Spinal cord (tissue), 9 donors: ENCODE measurements at regions not wholly inside any gene's neighbourhood (a gene's known extent, or its start where the extent isn't known, plus 50 kb on each side); places are given as distances from the start of the nearest gene placed in this dataset.

Experiments
- DNase-seq, 6 donors: peaks; one replicate each; pipeline versions ENCODE4 v3.0.0 to v3.0.0-alpha.2; 2013 to 2015; ENCODE audit warnings: low spot score in 6 of 6, low read depth in 4 of 6
- H3K27ac ChIP-seq: one replicate; pipeline ENCODE4 v1.5.1; 2013; ENCODE audit warnings: low read depth, low read length, control low read depth
- H3K27me3 ChIP-seq: one replicate; pipeline ENCODE4 v1.6.1; 2013; ENCODE audit warnings: low read length; ENCODE audit not compliant: control insufficient read depth, insufficient read depth
- H3K36me3 ChIP-seq: one replicate; pipeline ENCODE4 v1.6.1; 2013; ENCODE audit warnings: low read length; ENCODE audit not compliant: control insufficient read depth, insufficient read depth
- H3K4me1 ChIP-seq: one replicate; pipeline ENCODE4 v1.6.1; 2013; ENCODE audit warnings: low read length; ENCODE audit not compliant: control insufficient read depth, insufficient read depth
- H3K4me3 ChIP-seq: one replicate; pipeline ENCODE4 v1.5.1; 2013; ENCODE audit warnings: low read depth, low read length, control low read depth
- H3K9me3 ChIP-seq: one replicate; pipeline ENCODE4 v1.6.1; 2013; ENCODE audit warnings: low read length; ENCODE audit not compliant: control insufficient read depth, insufficient read depth
- WGBS: methylation state at CpG from one replicate; pipeline ENCODE4 v1.1.5; 2013; ENCODE audit warnings: missing lambda C conversion rate; ENCODE audit not compliant: insufficient coverage; 5-methylcytosine and 5-hydroxymethylcytosine counted together
- donor health status: healthy.

- Histone ChIP-seq H3K27ac (no peak overlapping the region), H3K9me3 (peaks cover 3% of the 10 kb centered on the region), H3K4me3 (no peak overlapping the region), H3K36me3 (no peaks in the 10 kb centered on the region), H3K27me3 (no peaks in the 10 kb centered on the region), H3K4me1 (no peaks in the 10 kb centered on the region)
- whole genome bisulfite sequencing = 39% methylated on average over 4 of the region's 4 CpGs
- DNase-seq = no peak
Measured at GRCh38 chr2:35803126-35803525, 552.5 kb upstream of the CRIM1 start.

GRCh38 chr2:35794796-35795450 is 560.7 kb upstream of the CRIM1 start:
- Histone ChIP-seq H3K36me3 (no peaks in the 10 kb centered on the region), H3K9me3 (no peaks in the 10 kb centered on the region), H3K4me1 (no peaks in the 10 kb centered on the region), H3K4me3 (no peak overlapping the region), H3K27me3 (no peaks in the 10 kb centered on the region), H3K27ac (no peak overlapping the region)
- peak in 2 of 6 donors; percentile 11 to 64 for DNase-seq
- WGBS = 59% methylated on average over 6 of the region's 6 CpGs

GRCh38 chr2:35790292-35790691 is 565.3 kb upstream of the CRIM1 start:
- WGBS = 100% methylated on average over 3 of the region's 5 CpGs

DNA sequence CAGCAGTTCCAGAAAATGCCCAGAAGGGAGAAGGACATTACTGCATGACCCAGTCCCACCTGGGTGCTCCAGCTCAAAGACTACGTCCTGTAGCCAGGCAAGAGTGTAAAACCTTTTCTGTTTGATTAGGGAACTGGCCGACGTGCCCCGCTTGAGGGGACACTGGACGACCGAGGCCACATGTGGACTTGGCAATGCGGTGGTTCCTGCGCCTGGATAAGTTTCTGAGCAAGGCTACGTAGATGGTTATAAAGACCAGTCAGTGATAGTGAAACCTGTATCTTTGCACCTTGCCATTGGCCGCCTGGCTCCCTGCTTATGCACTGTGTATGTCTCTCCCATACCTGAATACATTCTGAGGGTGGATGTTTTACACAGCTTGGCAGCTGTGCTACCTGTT is 567.0 kb upstream of the CRIM1 start:
- Histone ChIP-seq H3K4me1 (no peaks in the 10 kb centered on the region), H3K4me3 (no peak overlapping the region), H3K27ac (no peak overlapping the region), H3K9me3 (no peaks in the 10 kb centered on the region), H3K27me3 (no peaks in the 10 kb centered on the region), H3K36me3 (no peaks in the 10 kb centered on the region)
- no peak for DNase-seq
- WGBS = 79% methylated on average over 10 of the region's 10 CpGs

More at GRCh38 chr2:35790292-35790691, 565.3 kb upstream of the CRIM1 start:
- DNase-seq = no peak
- Histone ChIP-seq H3K4me3 (no peak overlapping the region), H3K4me1 (no peaks in the 10 kb centered on the region), H3K36me3 (no peaks in the 10 kb centered on the region), H3K27me3 (no peaks in the 10 kb centered on the region), H3K27ac (no peak overlapping the region), H3K9me3 (no peaks in the 10 kb centered on the region)

GRCh38 chr2:35787302-35788031 is 568.1 kb upstream of the CRIM1 start:
- H3K4me3 ChIP-seq = no peak overlapping the region
- H3K4me1 ChIP-seq = no peaks in the 10 kb centered on the region
- H3K36me3 ChIP-seq = no peaks in the 10 kb centered on the region
- WGBS = no CpG with 5 or more reads among the region's 4 CpGs
- H3K9me3 ChIP-seq = no peaks in the 10 kb centered on the region
- H3K27ac ChIP-seq = no peak overlapping the region
- no peaks in the 10 kb centered on the region for H3K27me3 ChIP-seq
- DNase-seq = no peak

DNA sequence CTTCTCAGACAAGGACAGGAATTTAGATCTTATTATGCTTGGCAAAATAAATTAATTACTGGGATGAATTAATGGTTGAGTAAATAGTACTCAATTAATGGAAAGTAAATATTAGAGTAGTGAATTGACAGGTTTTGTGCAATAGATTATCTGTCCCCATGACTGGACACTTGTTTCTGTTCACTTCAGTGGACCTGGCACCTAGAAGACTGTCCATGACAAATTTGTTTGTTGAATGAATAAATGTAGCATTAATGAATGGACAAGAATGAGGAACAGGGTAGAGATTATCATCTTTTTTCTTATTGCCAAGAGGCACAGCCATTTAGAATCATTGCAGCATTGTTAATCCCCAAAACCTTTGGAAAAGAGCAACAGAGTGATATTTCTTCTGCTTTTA is 570.0 kb upstream of the CRIM1 start:
- Histone ChIP-seq H3K9me3 (no peaks in the 10 kb centered on the region), H3K4me3 (no peak overlapping the region), H3K27ac (no peak overlapping the region), H3K27me3 (no peaks in the 10 kb centered on the region), H3K36me3 (no peaks in the 10 kb centered on the region), H3K4me1 (no peaks in the 10 kb centered on the region)
- no peak for DNase-seq

GRCh38 chr2:35784777-35785176 is 570.8 kb upstream of the CRIM1 start:
- Histone ChIP-seq H3K4me1 (no peaks in the 10 kb centered on the region), H3K4me3 (no peak overlapping the region), H3K9me3 (no peaks in the 10 kb centered on the region), H3K27ac (no peak overlapping the region), H3K36me3 (no peaks in the 10 kb centered on the region), H3K27me3 (no peaks in the 10 kb centered on the region)
- no peak for DNase-seq
- WGBS = 100% methylated on average over 1 of the region's 1 CpG

DNA sequence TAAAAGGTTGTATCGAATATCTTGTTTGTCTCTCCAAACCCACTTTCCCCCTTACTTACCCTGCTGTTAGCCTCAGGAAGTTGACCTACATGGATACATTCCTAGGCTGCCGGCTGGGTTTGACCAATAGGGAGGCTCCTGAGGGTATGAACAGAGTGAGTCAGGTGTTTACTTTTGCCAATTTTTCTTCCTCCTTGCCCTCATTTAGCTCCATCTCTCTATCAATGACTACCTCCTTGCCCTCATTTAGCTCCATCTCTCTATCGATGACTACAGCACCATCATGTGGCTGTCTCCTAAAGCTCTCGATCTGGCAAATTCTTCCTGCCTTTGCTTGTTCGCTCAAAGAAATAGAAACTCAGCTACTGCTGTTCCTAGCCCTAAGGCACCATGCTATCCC is 571.9 kb upstream of the CRIM1 start:
- 100% methylated on average over 1 of the region's 5 CpGs for WGBS
- Histone ChIP-seq H3K27ac (no peak overlapping the region), H3K9me3 (no peaks in the 10 kb centered on the region), H3K4me1 (no peaks in the 10 kb centered on the region), H3K36me3 (no peaks in the 10 kb centered on the region), H3K4me3 (no peak overlapping the region), H3K27me3 (no peaks in the 10 kb centered on the region)
- no peak for DNase-seq

- WGBS = 100% methylated on average over 1 of the region's 2 CpGs
- DNase-seq = no peak
Measured at GRCh38 chr2:35741556-35741955, 614.0 kb upstream of the CRIM1 start.

DNA sequence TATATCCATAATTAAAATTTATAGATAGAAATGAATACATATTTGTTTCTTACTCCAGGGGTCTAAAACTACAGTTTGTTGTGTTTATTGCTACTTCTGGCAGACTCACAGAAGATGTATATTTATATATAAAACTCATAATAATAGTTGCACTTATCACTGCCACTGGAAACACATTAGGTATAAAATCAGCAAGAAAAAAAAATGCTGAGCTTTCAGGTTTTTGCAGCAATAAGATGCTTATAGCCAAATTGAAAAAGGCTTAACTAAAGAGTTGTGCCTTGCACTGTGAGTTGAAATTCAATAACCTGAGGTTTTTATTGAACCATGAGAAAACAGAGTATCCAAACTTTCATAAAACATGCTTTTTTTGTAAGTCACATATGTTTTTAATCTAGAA is 623.9 kb upstream of the CRIM1 start:
- Histone ChIP-seq H3K36me3 (no peaks in the 10 kb centered on the region), H3K4me3 (no peak overlapping the region), H3K4me1 (peaks cover 3% of the 10 kb centered on the region), H3K9me3 (no peaks in the 10 kb centered on the region), H3K27me3 (no peaks in the 10 kb centered on the region), H3K27ac (no peak overlapping the region)
- peak in 1 of 6 donors; percentile 3 for DNase-seq

More at GRCh38 chr2:35741556-35741955, 614.0 kb upstream of the CRIM1 start:
- Histone ChIP-seq H3K27me3 (no peaks in the 10 kb centered on the region), H3K4me1 (no peaks in the 10 kb centered on the region), H3K36me3 (no peaks in the 10 kb centered on the region), H3K27ac (no peak overlapping the region), H3K4me3 (no peak overlapping the region), H3K9me3 (peaks cover 2% of the 10 kb centered on the region)
